ENCODE measurements at regions not wholly inside any gene's neighbourhood (a gene's known extent, or its start where the extent isn't known, plus 50 kb on each side); places are given as distances from the start of the nearest gene placed in this dataset.

- Histone ChIP-seq H3K27ac (ENCODE audit: low read depth, low read length) (no peak overlapping the region), H3K9me3 (ENCODE audit: control insufficient read depth, insufficient read depth, low read length) (no peaks in the 10 kb centered on the region), H3K4me3 (ENCODE audit: low read depth, low read length) (no peak overlapping the region), H3K27me3 (ENCODE audit: control insufficient read depth, insufficient read depth, low read length) (peaks cover 36% of the 10 kb centered on the region)
- DNase-seq (ENCODE audit: low read depth, low spot score) = no peak
- ChIA-PET POLR2A (no interaction called here), CTCF (interaction anchor here (0.6 to 2.8 kb wide), 6 partner anchors 10 to 670 kb away, joined by 3 to 11 read pairs (median 3); partner anchors contain the start of gene RASGRP1)
- TF ChIP-seq CTCF (IDR thresholded peaks at IDR 0.05; ENCODE audit: low read depth, low read length) = no peak
Measured at GRCh38 chr15:38672814-38673670, 108.4 kb upstream of the RASGRP1 start.

GRCh38 chr15:38674448-38674847 lies 109.8 kb upstream of the RASGRP1 start:
- Histone ChIP-seq H3K27ac (ENCODE audit: low read depth, low read length) (no peak overlapping the region), H3K9me3 (ENCODE audit: control insufficient read depth, insufficient read depth, low read length) (no peaks in the 10 kb centered on the region), H3K4me3 (ENCODE audit: low read depth, low read length) (no peak overlapping the region), H3K27me3 (ENCODE audit: control insufficient read depth, insufficient read depth, low read length) (peaks cover 22% of the 10 kb centered on the region)
- no peak for TF ChIP-seq CTCF (IDR thresholded peaks at IDR 0.05; ENCODE audit: low read depth, low read length)
- ChIA-PET POLR2A (no interaction called here), CTCF (interaction anchor here (0.9 to 2.8 kb wide), 5 partner anchors 8 to 234 kb away, joined by 3 to 11 read pairs (median 5); no protein-coding TSS in a partner anchor)
- no peak for DNase-seq (ENCODE audit: low read depth, low spot score)

GRCh38 chr15:38678281-38678680 lies 113.7 kb upstream of the RASGRP1 start:
- ChIA-PET POLR2A (no interaction called here), CTCF (interaction anchor here (1.5 kb wide), 1 partner anchor 13 kb away, joined by 8 read pairs; no protein-coding TSS in a partner anchor)
- Histone ChIP-seq H3K27ac (ENCODE audit: low read depth, low read length) (no peak overlapping the region), H3K27me3 (ENCODE audit: control insufficient read depth, insufficient read depth, low read length) (peaks cover 9% of the 10 kb centered on the region), H3K4me3 (ENCODE audit: low read depth, low read length) (no peak overlapping the region), H3K9me3 (ENCODE audit: control insufficient read depth, insufficient read depth, low read length) (no peaks in the 10 kb centered on the region)
- no peak for DNase-seq (ENCODE audit: low read depth, low spot score)
- TF ChIP-seq CTCF (IDR thresholded peaks at IDR 0.05; ENCODE audit: low read depth, low read length) = no peak

- Histone ChIP-seq H3K27ac (ENCODE audit: low read depth, low read length) (no peak overlapping the region), H3K4me3 (ENCODE audit: low read depth, low read length) (no peak overlapping the region), H3K9me3 (ENCODE audit: control insufficient read depth, insufficient read depth, low read length) (no peaks in the 10 kb centered on the region), H3K27me3 (ENCODE audit: control insufficient read depth, insufficient read depth, low read length) (peaks cover 13% of the 10 kb centered on the region)
- no peak for DNase-seq (ENCODE audit: low read depth, low spot score)
- TF ChIP-seq CTCF (IDR thresholded peaks at IDR 0.05; ENCODE audit: low read depth, low read length) = no peak
- CTCF ChIA-PET = interaction anchor here (0.7 to 1.0 kb wide), 3 partner anchors 10 to 240 kb away, joined by 3 read pairs; no protein-coding TSS in a partner anchor
- POLR2A ChIA-PET = no interaction called here
Measured at GRCh38 chr15:38680775-38681174, 116.2 kb upstream of the RASGRP1 start.

- H3K9me3 ChIP-seq (ENCODE audit: control insufficient read depth, insufficient read depth, low read length) = no peaks in the 10 kb centered on the region
- no peak for TF ChIP-seq CTCF (IDR thresholded peaks at IDR 0.05; ENCODE audit: low read depth, low read length)
- DNase-seq (ENCODE audit: low read depth, low spot score) = no peak
- H3K27me3 ChIP-seq (ENCODE audit: control insufficient read depth, insufficient read depth, low read length) = peaks cover 7% of the 10 kb centered on the region
- POLR2A ChIA-PET = interaction anchor here (1.1 kb wide), 1 partner anchor 119 kb away, joined by 3 read pairs; no protein-coding TSS in a partner anchor
- no peak overlapping the region for H3K27ac ChIP-seq (ENCODE audit: low read depth, low read length)
- H3K4me3 ChIP-seq (ENCODE audit: low read depth, low read length) = no peak overlapping the region
- CTCF ChIA-PET = interaction anchor here (0.6 to 4.8 kb wide), 13 partner anchors 8 to 688 kb away, joined by 3 to 97 read pairs (median 6); partner anchors contain the start of genes FAM98B and RASGRP1
Measured at GRCh38 chr15:38682363-38682762, 117.7 kb upstream of the RASGRP1 start.
